ENCODE measurements at regions not wholly inside any gene's neighbourhood (a gene's known extent, or its start where the extent isn't known, plus 50 kb on each side); places are given as distances from the start of the nearest gene placed in this dataset.

GRCh38 chr7:149680331-149681025 is 92.9 kb downstream of the ZNF467 start:
- no peak for TF ChIP-seq REST (IDR thresholded peaks at IDR 0.05; ENCODE audit: insufficient read depth in 1 of 2, low read depth in 2 of 2, low read length in 2 of 2)
- TF ChIP-seq POLR2AphosphoS5 (IDR thresholded peaks at IDR 0.05; ENCODE audit: low read depth, low read length), result no peak
- TF ChIP-seq TAF1 (IDR thresholded peaks at IDR 0.05; ENCODE audit: borderline replicate concordance, insufficient read depth, low read length), result no peak

Measured in PFSK-1 (cell line).